ENCODE measurements at regions not wholly inside any gene's neighbourhood (a gene's known extent, or its start where the extent isn't known, plus 50 kb on each side); places are given as distances from the start of the nearest gene placed in this dataset.
"Not testable (repeated sequence)": the region's sequence is repeated elsewhere in the genome, so short reads cannot be mapped to it uniquely, and the experiment has no call there.

DNA sequence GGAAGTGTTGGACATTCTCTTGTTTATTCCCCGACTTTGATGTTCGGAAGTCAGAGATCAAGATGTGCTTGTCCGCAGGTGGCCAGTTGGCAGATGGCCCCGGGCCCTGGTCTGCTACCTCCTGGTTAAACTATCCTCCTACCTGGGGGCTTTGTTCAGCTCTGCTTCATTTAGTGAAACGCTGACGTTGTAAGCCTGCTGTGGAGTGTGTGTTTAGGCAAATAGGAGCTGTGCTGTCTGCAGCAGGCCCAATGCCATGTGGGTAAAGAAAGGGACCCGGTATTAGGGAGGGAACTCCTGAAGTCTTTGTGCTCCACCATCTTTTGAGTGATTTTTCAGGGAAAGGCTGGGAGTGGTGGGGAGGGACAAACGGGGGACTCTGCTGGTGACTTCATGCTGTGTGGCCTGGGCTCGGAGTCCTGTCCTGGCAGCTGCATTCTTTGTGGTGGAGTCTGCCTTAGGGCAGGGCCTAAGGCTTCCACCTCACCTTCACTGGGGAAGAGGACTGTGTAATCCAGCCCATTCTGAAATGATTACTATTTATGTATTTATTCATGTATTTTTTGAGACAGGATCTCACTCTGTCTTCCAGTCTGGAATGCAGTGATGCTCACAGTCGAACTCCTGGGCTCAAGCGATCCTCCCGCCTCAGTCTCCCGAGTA is 171.1 kb upstream of the KLF6 start:
- no peak for DNase-seq (ENCODE audit: extremely low read depth in 1 of 2, low read depth in 1 of 2)

DNA sequence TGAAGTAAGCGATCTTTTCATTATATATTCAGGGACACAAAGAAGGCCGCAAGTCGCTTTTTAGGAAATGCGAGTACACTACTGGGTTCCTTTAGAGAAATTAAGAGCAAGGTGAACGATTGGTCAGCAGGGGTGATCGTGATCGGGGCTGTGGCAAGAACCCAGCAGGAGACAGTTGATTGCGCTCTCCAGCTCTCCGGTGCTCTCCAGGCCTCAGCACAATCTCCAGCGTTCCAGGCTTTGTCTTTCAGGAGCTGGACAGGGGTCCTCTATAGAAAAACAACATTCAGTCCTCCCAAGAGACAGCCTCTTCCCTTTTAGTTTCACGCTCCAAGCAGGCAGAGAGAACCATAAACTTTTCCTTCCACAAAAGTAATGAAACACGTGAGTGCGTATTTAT is 170.5 kb upstream of the KLF6 start:
- DNase-seq (ENCODE audit: extremely low read depth in 1 of 2, low read depth in 1 of 2), result no peak

DNA sequence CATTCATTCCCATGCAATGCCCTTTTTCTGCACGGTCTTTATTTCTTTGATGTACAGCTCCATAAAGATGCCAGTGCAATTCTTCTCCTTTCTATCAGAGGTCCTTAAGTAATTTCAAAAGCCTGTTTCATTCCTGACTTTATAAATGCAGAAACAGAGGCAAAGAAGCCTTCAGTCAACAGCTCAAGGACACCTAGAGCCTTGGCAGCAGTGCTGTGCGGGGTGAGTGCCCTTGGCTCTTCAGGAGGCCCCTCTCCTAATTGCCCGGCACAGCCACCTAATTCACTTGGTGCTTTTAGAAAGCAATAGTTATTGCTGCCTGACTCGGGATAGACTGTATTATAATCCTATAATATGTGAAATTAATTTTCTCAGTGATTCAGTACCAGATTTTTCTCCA is 169.6 kb upstream of the KLF6 start:
- no peak for DNase-seq (ENCODE audit: extremely low read depth in 1 of 2, low read depth in 1 of 2)

GRCh38 chr10:3954007-3954406 is 169.0 kb upstream of the KLF6 start:
- not testable (repeated sequence) for DNase-seq (ENCODE audit: extremely low read depth in 1 of 2, low read depth in 1 of 2)

GRCh38 chr10:3951993-3952392 is 167.0 kb upstream of the KLF6 start:
- DNase-seq (ENCODE audit: extremely low read depth in 1 of 2, low read depth in 1 of 2), result no peak

GRCh38 chr10:3950676-3951275 is 165.8 kb upstream of the KLF6 start:
- DNase-seq (ENCODE audit: extremely low read depth in 1 of 2, low read depth in 1 of 2), result peak in 1 of 2 donors; percentile 15

GRCh38 chr10:3949711-3950110 is 164.7 kb upstream of the KLF6 start:
- no peak for DNase-seq (ENCODE audit: extremely low read depth in 1 of 2, low read depth in 1 of 2)

DNA sequence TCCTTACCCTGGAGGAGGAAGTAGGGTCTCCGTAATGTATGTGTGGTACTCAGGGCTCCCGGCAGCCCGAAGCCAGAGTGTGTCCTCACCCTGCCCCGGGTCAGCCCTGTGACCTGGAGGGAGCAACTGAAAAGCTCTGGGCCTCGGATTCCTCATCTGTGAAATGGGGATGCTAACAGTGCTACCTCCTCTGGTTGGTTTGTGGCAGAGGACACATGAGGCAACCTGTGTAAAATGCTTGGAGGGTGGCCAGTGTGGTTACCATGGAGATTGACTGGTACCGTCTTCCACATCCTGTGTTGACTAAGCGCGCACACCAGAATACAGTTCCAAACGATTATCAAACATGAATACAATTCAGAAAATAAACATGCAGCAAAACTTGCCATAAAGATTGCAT is 163.8 kb upstream of the KLF6 start:
- DNase-seq (ENCODE audit: extremely low read depth in 1 of 2, low read depth in 1 of 2), result peak; percentile 33 to 56

GRCh38 chr10:3946234-3947229 is 161.5 kb upstream of the KLF6 start:
- DNase-seq (ENCODE audit: extremely low read depth in 1 of 2, low read depth in 1 of 2), result no peak

DNA sequence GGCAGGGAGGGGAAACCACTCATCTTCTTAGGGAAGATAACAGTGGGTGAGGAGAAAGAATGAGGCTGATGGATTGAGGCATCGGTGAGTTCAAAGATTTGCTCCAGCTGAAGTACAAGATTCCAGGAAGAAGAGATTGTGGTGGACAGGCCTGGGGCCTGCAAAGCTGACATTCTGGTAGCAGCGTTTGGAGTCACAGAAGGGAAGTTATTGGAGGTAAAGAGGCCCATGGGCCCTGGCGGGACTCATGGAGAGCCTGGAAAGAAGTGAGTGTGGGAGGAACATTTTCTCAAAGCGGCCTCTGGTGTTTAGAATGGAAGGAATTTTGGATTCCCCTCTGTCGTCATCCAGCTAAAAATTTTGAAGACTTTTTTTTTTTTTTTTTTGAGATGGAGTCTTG is 160.0 kb upstream of the KLF6 start:
- no peak for DNase-seq (ENCODE audit: extremely low read depth in 1 of 2, low read depth in 1 of 2)

GRCh38 chr10:3944591-3944990 is 159.6 kb upstream of the KLF6 start:
- no peak for DNase-seq (ENCODE audit: extremely low read depth in 1 of 2, low read depth in 1 of 2)

DNA sequence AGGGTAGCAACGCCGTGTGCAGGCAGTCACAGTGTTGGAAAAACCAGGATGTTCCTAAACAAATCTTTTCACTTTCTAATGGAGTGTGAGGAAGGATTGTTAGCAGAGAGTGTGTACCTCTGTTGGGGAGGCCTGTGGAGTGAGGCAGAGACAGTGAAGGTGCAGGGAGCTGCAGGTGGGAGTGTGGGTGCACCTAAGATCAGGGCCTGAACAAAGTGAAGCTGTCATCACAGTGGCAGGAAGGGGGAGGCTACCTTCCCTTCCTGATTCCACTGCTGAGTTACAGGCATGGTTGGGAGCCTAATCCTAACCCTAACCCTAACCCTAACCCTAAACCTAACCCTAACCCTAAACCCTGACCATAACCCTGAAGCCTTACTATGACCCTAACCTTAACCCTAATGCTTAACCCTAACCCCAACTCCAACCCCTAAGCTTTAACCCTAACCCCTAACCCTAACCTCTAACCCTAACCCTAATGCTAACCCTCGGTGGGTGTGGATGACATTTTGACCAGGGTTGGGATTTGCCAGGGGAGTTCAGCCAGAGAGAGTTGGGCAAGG is 158.8 kb upstream of the KLF6 start:
- no peak for DNase-seq (ENCODE audit: extremely low read depth in 1 of 2, low read depth in 1 of 2)

- no peak for DNase-seq (ENCODE audit: extremely low read depth in 1 of 2, low read depth in 1 of 2)
Measured at GRCh38 chr10:3942937-3943489, 158.0 kb upstream of the KLF6 start.

- no peak for DNase-seq (ENCODE audit: extremely low read depth in 1 of 2, low read depth in 1 of 2)
Measured at GRCh38 chr10:3941676-3942075, 156.7 kb upstream of the KLF6 start.

GRCh38 chr10:3936422-3937040 is 151.5 kb upstream of the KLF6 start:
- DNase-seq (ENCODE audit: extremely low read depth in 1 of 2, low read depth in 1 of 2), result no peak

DNA sequence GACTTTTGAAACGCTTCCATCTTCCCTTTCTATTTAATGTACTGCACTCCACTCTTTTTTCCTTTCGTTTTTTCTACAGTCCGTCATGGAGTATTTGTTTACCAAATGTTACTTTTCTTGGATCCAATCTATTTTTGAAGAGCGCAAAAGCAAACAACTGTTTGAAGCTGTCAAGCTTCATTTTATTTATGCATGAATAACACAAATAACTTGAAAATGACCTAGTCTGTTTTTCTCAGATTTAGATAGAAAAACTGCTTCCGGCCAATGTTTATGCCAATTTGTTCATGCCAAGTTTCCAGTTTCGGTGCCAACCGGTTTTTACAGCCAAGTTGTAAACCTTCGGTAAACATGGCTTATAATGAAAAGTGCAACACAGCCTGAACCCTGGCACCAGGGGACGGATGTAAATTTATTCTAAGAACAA is 150.9 kb upstream of the KLF6 start:
- no peak for DNase-seq (ENCODE audit: extremely low read depth in 1 of 2, low read depth in 1 of 2)

DNA sequence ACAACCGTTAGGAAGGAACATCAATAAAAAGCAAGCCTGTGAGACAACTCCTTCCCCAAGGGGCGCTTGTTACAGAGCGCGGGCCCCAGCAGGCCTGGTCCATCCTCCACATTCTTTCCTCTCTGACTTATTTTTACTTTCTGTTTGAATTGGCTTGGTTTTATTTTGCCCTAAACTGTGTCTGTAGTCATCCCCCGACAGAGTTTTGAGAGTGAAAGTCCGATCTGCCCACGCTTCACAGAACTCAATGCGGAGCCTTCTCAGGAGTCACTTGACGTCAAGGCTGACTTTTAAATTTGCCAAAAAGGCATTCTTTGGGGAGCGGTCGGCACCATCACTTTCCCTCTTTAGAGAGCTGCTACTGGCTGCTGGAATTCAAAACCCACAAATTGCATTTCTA is 150.1 kb upstream of the KLF6 start:
- peak in 1 of 2 donors; percentile 19 for DNase-seq (ENCODE audit: extremely low read depth in 1 of 2, low read depth in 1 of 2)

DNA sequence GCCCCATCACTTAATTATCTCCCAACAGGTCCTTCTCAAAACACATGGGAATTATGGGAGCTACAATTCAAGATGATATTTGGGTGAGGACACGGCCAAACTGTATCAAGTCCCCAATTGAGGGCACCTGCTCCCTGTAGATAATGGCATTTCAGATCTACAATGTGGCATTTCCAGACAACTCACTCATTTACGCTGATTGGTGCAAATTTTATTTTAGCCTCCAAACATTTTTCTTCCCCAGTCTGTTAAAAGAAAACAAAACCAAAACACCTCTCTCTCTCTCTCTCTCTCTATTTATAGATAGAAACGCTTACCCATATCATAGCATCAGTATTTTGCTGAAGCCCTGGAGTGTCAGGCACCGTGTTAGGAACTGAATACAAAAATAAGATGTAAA is 148.7 kb upstream of the KLF6 start:
- no peak for DNase-seq (ENCODE audit: extremely low read depth in 1 of 2, low read depth in 1 of 2)

GRCh38 chr10:3932597-3933375 is 147.8 kb upstream of the KLF6 start:
- DNase-seq (ENCODE audit: extremely low read depth in 1 of 2, low read depth in 1 of 2), result no peak

DNA sequence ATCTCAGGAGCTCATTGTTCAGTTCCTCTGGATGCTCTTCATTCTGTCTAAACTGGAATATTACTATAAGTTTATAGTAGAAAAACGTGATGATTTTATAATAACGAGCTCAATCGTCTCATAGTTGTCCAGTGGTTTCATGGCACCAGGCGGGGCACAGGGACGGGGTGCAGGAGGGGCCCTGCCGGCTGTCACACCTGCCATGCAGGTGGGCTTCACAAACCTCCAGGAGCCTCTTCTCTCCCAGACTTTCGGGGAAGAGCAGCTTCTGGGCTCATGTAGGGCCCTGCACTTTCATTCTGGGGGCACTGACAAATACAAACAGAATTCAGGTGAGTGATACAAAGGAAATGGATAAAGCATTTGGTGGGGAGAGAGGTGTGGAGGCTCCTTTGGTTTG is 146.9 kb upstream of the KLF6 start:
- no peak for DNase-seq (ENCODE audit: extremely low read depth in 1 of 2, low read depth in 1 of 2)
